AG09319 (cell line): ENCODE measurements at regions not wholly inside any gene's neighbourhood (a gene's known extent, or its start where the extent isn't known, plus 50 kb on each side); places are given as distances from the start of the nearest gene placed in this dataset.
"Not testable (repeated sequence)": the region's sequence is repeated elsewhere in the genome, so short reads cannot be mapped to it uniquely, and the experiment has no call there.

Experiments
- DNase-seq: peaks from one replicate; pipeline ENCODE4 v3.0.0-alpha.2; 2010; ENCODE audit warnings: low read depth; ENCODE audit errors: extremely low read depth
- CTCF ChIP-seq: IDR thresholded peaks from 2 replicates; pipeline ENCODE4 v1.5.1; 2011; ENCODE audit warnings: low read depth, mild to moderate bottlenecking, inconsistent platforms, low read length, moderate library complexity

- no peak for TF ChIP-seq CTCF
Measured at GRCh38 chr5:124030043-124030491, 518.1 kb downstream of the CSNK1G3 start.

GRCh38 chr5:124027441-124027840, 515.5 kb downstream of the CSNK1G3 start:
- DNase-seq = no peak
- TF ChIP-seq CTCF = no peak

More at GRCh38 chr5:124030043-124030491, 518.1 kb downstream of the CSNK1G3 start:
- peak; percentile 23 for DNase-seq

GRCh38 chr5:124025306-124025845, 513.4 kb downstream of the CSNK1G3 start:
- no peak for DNase-seq

GRCh38 chr5:124022966-124023365, 511.0 kb downstream of the CSNK1G3 start:
- DNase-seq = no peak
- TF ChIP-seq CTCF = no peak

More at GRCh38 chr5:124025306-124025845, 513.4 kb downstream of the CSNK1G3 start:
- TF ChIP-seq CTCF = no peak

GRCh38 chr5:124021776-124022175, 509.8 kb downstream of the CSNK1G3 start:
- no peak for TF ChIP-seq CTCF
- no peak for DNase-seq

GRCh38 chr5:124021066-124021641, 509.2 kb downstream of the CSNK1G3 start:
- DNase-seq = no peak
- TF ChIP-seq CTCF = no peak

GRCh38 chr5:124017321-124017720, 505.3 kb downstream of the CSNK1G3 start:
- not testable (repeated sequence) for DNase-seq
